IPS-18c (cell line): ENCODE measurements at regions not wholly inside any gene's neighbourhood (a gene's known extent, or its start where the extent isn't known, plus 50 kb on each side); places are given as distances from the start of the nearest gene placed in this dataset.

Experiments
- H3K4me3 ChIP-seq: 2 replicates; pipeline ENCODE4 v1.7.0; 2013; ENCODE audit warnings: low read depth, mild to moderate bottlenecking, low read length, moderate library complexity; ENCODE audit not compliant: insufficient read depth
- H3K9me3 ChIP-seq: one replicate; pipeline ENCODE4 v1.6.1; 2013; ENCODE audit warnings: mild to moderate bottlenecking, low read length, moderate library complexity; ENCODE audit not compliant: control insufficient read depth, insufficient read depth

- no peaks in the 10 kb centered on the region for H3K9me3 ChIP-seq
- H3K4me3 ChIP-seq: no peak overlapping the region
Measured at GRCh38 chr19:30722186-30722585, 350.0 kb downstream of the ZNF536 start.

- peak overlapping the region; percentile 49 for H3K4me3 ChIP-seq
Measured at GRCh38 chr19:30719999-30720345, 347.8 kb downstream of the ZNF536 start.

DNA sequence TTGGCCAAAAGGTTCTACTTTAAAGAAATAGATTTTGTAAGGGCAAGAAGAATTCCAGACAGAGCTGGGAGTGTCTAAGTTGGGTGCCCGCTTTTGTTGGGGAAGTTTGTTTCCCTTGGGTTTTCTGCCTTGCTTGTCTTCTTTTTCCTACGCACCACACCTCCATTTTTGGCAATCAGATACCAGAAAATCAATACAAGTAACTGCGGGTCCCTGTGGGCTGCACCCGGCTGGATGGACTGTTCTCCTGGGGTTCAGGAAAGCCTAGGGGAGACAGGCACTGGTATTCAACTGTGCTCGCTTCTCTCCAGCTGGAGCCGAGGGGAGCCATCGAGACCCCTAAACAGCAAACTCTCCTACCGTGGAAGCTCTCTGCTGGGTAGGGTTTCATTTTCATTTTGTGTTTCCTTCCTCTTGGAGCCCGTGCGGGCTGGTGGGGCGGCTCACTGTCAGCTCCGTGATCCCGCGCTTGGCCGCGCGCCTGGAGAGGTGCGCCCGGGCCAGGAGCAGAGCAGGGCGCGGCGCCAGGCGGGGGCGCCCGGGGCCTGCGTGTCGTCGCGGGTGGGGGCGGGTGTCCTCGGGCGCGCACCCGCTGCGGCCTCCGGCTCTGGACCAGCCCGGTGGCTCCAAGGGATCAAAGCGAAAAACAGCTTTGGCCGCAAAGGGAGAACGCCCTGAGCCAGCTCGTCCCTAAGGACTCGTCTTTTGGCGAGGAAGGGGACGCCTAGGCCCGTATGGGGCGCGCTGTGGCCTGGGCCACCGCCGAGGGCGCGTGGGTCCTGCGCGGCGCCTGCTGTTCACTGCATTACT, 347.2 kb downstream of the ZNF536 start:
- Histone ChIP-seq H3K4me3 (peak overlapping the region; percentile 49), H3K9me3 (no peaks in the 10 kb centered on the region)

More at GRCh38 chr19:30719999-30720345, 347.8 kb downstream of the ZNF536 start:
- H3K9me3 ChIP-seq: no peaks in the 10 kb centered on the region

- Histone ChIP-seq H3K9me3 (no peaks in the 10 kb centered on the region), H3K4me3 (no peak overlapping the region)
Measured at GRCh38 chr19:30718707-30719106, 346.5 kb downstream of the ZNF536 start.

- Histone ChIP-seq H3K4me3 (no peak overlapping the region), H3K9me3 (no peaks in the 10 kb centered on the region)
Measured at GRCh38 chr19:30718014-30718413, 345.8 kb downstream of the ZNF536 start.

DNA sequence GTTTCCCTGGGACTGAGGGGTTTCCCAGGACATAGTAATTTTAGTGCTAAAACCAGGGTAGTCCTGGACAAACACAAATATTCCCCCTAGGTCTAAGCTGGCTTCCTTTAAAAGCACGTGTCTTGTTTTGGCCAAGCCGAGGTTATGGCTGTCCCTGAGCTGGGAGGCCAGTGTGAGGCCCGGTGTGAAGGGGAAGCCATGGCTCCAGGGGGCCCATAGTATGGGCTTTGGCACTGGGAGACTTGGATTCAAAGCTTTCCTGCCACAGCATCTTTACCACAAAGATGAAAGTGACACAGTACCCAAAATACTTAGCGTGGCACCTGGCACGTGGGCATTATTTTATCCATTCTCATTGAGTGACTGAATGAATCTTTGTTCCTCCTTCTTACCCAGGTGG, 345.2 kb downstream of the ZNF536 start:
- Histone ChIP-seq H3K4me3 (no peak overlapping the region), H3K9me3 (no peaks in the 10 kb centered on the region)

DNA sequence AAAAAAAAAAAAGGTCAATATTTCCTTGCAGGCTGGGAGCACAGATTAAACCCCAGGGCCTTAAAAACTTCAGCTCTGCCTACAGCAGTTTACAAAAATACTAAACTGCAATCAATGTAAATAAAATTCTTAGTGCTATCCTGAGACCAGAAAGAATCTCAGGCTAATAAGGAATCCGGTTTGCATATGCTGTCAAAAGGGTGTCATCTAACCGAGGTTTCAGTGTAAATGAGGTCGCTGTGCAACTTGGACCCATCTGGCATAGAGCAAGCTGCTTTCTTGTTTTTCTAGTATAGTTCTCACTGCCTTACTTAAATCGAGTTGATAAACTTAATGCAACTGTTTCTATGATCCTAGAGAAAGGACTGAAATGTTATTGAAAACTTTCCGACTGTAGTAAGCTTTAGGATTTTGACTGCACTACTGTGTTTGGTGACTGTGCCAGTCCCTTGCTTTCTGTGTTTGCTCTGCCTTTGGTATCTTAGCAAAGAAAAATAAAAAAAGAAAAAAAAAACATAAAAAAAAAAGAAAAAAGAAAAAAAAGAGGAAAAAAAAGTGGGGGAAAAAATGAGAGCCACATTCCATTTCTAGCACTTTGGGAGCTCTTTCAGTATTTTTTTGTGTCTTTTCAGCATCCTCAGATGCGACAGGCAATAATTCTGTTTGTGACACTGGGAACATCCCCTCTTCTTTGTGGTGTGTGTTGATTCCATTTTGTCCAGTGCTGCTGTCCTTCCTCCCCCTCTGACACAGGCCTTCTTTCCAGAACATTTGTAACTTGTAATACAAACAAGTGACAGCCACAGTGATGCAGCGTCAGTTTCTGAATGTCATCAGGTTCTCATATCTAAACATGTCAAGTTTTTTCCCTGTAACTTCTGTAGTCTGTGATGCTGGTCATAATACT, 340.5 kb downstream of the ZNF536 start:
- Histone ChIP-seq H3K9me3 (no peaks in the 10 kb centered on the region), H3K4me3 (no peak overlapping the region)

GRCh38 chr19:30711826-30712225, 339.6 kb downstream of the ZNF536 start:
- H3K9me3 ChIP-seq: no peaks in the 10 kb centered on the region
- no peak overlapping the region for H3K4me3 ChIP-seq

- H3K4me3 ChIP-seq: no peak overlapping the region
- H3K9me3 ChIP-seq: no peaks in the 10 kb centered on the region
Measured at GRCh38 chr19:30711296-30711695, 339.1 kb downstream of the ZNF536 start.

DNA sequence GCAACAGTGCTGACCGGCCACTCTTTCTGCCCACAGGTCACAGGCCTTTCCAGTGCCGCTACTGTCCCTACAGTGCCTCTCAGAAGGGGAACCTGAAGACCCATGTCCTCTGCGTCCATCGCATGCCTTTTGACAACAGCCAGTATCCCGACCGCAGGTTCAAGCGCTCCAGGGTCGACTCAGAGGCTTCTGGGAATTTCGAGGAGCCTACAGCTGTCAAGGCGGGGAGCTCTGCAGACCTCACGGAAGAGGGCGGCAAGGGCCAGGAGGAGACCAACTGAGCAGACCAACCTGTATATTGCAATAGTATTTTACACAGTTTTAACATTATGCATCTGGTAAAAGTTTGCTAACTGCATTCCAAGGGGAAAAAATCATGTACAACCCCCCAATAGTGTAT, 338.5 kb downstream of the ZNF536 start:
- no peaks in the 10 kb centered on the region for H3K9me3 ChIP-seq
- no peak overlapping the region for H3K4me3 ChIP-seq

GRCh38 chr19:30708416-30709178, 336.4 kb downstream of the ZNF536 start:
- no peak overlapping the region for H3K4me3 ChIP-seq
- H3K9me3 ChIP-seq: no peaks in the 10 kb centered on the region

DNA sequence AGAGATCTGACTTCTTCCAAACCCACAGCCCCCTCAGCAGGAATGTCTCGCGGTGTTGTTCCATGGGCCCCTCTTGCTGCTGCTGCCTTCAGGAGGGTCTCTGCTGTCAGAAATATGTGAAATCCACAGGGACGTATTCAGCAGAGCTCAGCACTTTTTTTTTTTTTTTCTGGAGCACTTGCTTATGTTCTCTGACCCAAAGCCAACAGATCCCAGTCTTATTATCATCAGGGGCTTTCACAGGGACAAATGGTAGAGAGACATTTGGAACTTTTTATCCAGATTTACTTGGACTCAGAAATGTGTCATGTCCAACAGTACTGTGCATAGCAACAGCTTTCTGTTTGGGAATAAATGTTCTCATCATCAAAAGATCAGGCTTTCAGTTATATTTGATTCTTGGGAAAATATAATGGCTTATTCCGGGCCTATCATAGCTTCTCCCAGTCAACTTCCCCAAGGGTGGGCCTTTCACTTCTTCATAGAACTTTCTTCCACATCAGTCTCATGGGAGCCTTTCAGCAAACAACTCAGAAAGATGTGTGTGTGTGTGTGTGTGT, 332.7 kb downstream of the ZNF536 start:
- H3K4me3 ChIP-seq: no peak overlapping the region
- no peaks in the 10 kb centered on the region for H3K9me3 ChIP-seq

DNA sequence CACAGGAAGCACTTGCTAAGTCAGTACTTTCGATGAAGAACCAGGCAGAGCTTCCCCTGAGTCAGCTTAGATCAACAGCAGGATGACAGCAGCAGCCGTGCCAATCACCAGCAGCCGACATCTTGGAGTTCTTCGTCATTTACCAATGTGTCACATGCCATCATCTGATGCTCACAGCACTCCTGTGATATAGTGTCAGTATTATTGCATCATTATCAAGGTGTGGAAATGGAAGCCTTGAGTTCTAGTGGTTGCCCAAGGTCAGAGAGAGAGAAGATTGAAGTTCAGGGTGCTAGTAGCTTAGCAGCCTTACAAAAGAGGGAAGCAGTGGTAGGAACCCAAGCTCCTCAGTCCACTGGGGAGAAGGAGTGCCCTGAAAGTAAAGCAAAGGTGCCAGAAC, 331.5 kb downstream of the ZNF536 start:
- Histone ChIP-seq H3K4me3 (no peak overlapping the region), H3K9me3 (no peaks in the 10 kb centered on the region)

- H3K9me3 ChIP-seq: no peaks in the 10 kb centered on the region
- H3K4me3 ChIP-seq: no peak overlapping the region
Measured at GRCh38 chr19:30701178-30701577, 329.0 kb downstream of the ZNF536 start.

- no peaks in the 10 kb centered on the region for H3K9me3 ChIP-seq
- H3K4me3 ChIP-seq: no peak overlapping the region
Measured at GRCh38 chr19:30699871-30700280, 327.7 kb downstream of the ZNF536 start.

DNA sequence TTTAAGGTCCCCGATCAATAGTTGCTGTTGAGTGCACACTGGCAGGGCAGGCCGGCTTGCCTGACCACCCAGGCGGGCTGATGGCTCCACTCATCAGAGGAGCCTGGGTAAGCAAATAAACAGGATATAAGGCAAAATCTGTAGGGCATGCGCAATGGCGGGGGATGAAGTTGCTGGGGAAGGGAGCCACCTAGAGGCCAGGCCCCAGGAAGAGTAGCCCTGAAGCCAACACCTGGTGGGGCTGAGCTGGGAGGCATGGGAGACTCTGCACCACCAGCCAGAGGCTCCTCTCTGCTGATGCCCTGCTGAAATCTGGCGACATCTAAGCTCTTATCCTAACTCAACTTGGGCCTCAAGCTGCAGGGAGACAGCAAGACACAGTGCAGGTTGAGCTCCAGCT, 324.3 kb downstream of the ZNF536 start:
- H3K4me3 ChIP-seq: no peak overlapping the region
- no peaks in the 10 kb centered on the region for H3K9me3 ChIP-seq

- H3K9me3 ChIP-seq: no peaks in the 10 kb centered on the region
- H3K4me3 ChIP-seq: no peak overlapping the region
Measured at GRCh38 chr19:30695171-30695875, 323.1 kb downstream of the ZNF536 start.
